ENCODE measurements at regions not wholly inside any gene's neighbourhood (a gene's known extent, or its start where the extent isn't known, plus 50 kb on each side); places are given as distances from the start of the nearest gene placed in this dataset.

- CTCF ChIA-PET: interaction anchor here (1.2 kb wide), 1 partner anchor 32 kb away, joined by 3 read pairs; no protein-coding TSS in a partner anchor
- Histone ChIP-seq H3K4me3 (no peak overlapping the region), H3K27me3 (replicated peaks in 1 of 2; ENCODE audit: control insufficient read depth in 2 of 2, insufficient read depth in 2 of 2, low read length in 1 of 2) (no peaks in the 10 kb centered on the region), H3K4me1 (ENCODE audit: control insufficient read depth, insufficient read depth, low read length) (no peaks in the 10 kb centered on the region), H3K9ac (ENCODE audit: control insufficient read depth, insufficient read depth, low read length) (no peak overlapping the region), H3K79me2 (ENCODE audit: control insufficient read depth, insufficient read depth, low read length) (no peaks in the 10 kb centered on the region), H2AFZ (ENCODE audit: control insufficient read depth, low read depth, low read length) (no peak overlapping the region), H3K4me2 (ENCODE audit: control insufficient read depth, insufficient read depth) (no peak overlapping the region), H3K9me3 (replicated peaks; ENCODE audit: control insufficient read depth, insufficient read depth, low read length) (no peaks in the 10 kb centered on the region), H3K27ac (ENCODE audit: control insufficient read depth, insufficient read depth) (no peak overlapping the region), H4K20me1 (ENCODE audit: control insufficient read depth, insufficient read depth) (no peaks in the 10 kb centered on the region), H3K36me3 (ENCODE audit: control insufficient read depth in 2 of 2, insufficient read depth in 2 of 2, low read length in 1 of 2) (no peaks in the 10 kb centered on the region)
- RAD21 ChIA-PET (ENCODE audit: unreplicated experiment): no interaction called here
- ATAC-seq (no peak), DNase-seq (ENCODE audit: low read depth, low spot score) (no peak), FAIRE-seq (no peak)
- POLR2A ChIA-PET: no interaction called here
- BruUV-seq (replicated peaks): no TSS peak
- SMC1A ChIA-PET (ENCODE audit: uncharacterized antibody, unreplicated experiment): no interaction called here
- in situ Hi-C loops (cut with MboI) (no loop called here), intact Hi-C loops (cut with micrococcal nuclease; ENCODE audit: unreplicated experiment) (no loop called here)
- TF ChIP-seq CEBPB (IDR thresholded peaks at IDR 0.05; ENCODE audit: borderline replicate concordance in 1 of 2, low read depth in 2 of 2, low read length in 2 of 2) (no peak), IRF4 (IDR thresholded peaks at IDR 0.05; ENCODE audit: low read depth, low read length) (no peak), ZNF217 (IDR thresholded peaks at IDR 0.05) (no peak), ZNF207 (IDR thresholded peaks at IDR 0.05; ENCODE audit: borderline replicate concordance) (no peak), FOXM1 (IDR thresholded peaks at IDR 0.05; ENCODE audit: low read depth, low read length) (no peak), PAX5 (IDR thresholded peaks at IDR 0.05; ENCODE audit: borderline replicate concordance, low read depth, low read length) (no peak), DPF2 (IDR thresholded peaks at IDR 0.05) (no peak)
- TF ChIP-seq, protein P1, sequence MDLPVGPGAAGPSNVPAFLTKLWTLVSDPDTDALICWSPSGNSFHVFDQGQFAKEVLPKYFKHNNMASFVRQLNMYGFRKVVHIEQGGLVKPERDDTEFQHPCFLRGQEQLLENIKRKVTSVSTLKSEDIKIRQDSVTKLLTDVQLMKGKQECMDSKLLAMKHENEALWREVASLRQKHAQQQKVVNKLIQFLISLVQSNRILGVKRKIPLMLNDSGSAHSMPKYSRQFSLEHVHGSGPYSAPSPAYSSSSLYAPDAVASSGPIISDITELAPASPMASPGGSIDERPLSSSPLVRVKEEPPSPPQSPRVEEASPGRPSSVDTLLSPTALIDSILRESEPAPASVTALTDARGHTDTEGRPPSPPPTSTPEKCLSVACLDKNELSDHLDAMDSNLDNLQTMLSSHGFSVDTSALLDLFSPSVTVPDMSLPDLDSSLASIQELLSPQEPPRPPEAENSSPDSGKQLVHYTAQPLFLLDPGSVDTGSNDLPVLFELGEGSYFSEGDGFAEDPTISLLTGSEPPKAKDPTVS (IDR thresholded peaks at IDR 0.05; ENCODE audit: low read depth, low read length): no peak
- TF ChIP-seq, protein P2, sequence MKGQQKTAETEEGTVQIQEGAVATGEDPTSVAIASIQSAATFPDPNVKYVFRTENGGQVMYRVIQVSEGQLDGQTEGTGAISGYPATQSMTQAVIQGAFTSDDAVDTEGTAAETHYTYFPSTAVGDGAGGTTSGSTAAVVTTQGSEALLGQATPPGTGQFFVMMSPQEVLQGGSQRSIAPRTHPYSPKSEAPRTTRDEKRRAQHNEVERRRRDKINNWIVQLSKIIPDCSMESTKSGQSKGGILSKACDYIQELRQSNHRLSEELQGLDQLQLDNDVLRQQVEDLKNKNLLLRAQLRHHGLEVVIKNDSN (IDR thresholded peaks at IDR 0.05; ENCODE audit: borderline replicate concordance, extremely low read length, insufficient read depth, low read depth, low read length): no peak
- 67% methylated on average over 3 of the region's 3 CpGs for WGBS (ENCODE audit: insufficient coverage, insufficient replicate concordance, low lambda C conversion rate, missing lambda C conversion rate)
Observed at GRCh38 chr18:66210875-66211274, 393.0 kb downstream of the CDH19 start.
